SHP77 treated with DMSO at 0.1 percent for 48 hours (cell line): ENCODE measurements at regions not wholly inside any gene's neighbourhood (a gene's known extent, or its start where the extent isn't known, plus 50 kb on each side); places are given as distances from the start of the nearest gene placed in this dataset.
"Not testable (repeated sequence)": the region's sequence is repeated elsewhere in the genome, so short reads cannot be mapped to it uniquely, and the experiment has no call there.

Experiments used
- DNase-seq: peaks from one replicate; lab custom pipeline; 2025; lab: John Stamatoyannopoulos, UW

DNA sequence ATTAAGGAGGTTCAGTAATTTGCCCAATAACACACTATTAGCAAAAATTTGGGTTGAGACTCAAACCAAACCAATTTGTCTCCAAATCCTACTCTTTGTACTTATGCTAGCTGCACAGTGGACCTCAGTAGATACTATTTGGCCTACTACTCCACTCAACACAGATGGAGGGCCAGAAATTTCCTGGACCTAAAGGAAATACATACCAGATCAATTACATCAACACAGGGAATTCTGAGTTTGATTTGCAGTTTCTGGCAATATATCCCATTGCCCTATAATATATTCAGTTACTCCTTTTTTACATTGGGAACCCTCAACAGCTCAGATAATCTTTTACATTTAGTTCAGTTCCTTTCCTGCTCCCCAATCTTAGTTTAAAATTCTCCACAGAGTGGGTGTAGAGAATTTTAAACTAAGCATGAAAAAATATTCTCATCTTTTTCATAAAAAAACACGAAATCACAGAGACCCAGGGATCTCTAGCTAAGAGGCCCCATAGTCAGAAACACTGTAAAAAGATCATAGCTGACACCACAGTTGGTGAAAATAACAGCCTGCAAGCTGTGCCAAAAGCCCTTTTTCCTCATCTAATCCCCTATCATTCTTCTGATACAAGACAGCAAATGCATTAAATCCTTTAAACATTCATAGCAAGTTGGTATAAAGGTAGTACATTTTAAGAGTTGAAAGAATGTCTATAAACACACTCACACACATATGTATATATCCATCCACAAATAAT lies 317.7 kb upstream of the ESRRG start:
- DNase-seq: no peak

DNA sequence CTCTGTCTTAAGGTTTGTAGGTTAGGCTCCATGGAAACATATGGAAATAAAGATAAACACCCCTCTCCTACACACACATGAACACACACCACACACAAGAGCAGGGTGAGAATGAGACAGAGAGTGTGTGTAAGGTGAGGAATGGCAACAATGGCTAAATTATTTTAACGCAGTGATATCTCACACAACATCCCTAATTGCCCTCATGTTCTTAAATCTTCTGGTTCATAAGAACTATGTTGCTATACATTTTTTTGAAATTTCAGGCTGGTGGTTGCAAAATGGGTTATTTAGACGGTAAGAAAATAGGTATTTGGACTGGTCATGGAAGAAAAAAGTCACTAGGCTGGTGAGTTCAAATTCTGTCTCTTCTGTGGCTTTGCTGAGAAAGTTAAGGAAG lies 316.7 kb upstream of the ESRRG start:
- no peak for DNase-seq

DNA sequence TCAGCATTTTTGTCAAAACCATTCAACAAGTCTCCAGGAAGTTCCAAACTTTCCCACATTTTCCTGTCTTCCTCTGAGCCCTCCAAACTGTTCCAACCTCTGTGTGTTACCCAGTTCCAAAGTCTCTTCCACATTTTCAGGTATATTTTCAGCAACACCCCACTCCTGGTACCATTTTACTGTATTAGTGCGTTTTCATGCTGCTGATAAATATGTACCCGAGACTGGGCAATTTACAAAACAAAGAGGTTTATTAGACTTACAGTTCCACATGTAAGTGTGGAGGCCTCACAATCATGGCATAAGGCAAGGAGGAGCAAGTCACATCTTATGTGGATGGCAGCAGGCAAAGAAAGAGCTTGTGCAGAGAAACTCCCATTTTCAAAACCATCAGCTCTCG lies 315.9 kb upstream of the ESRRG start:
- DNase-seq: not testable (repeated sequence)

DNA sequence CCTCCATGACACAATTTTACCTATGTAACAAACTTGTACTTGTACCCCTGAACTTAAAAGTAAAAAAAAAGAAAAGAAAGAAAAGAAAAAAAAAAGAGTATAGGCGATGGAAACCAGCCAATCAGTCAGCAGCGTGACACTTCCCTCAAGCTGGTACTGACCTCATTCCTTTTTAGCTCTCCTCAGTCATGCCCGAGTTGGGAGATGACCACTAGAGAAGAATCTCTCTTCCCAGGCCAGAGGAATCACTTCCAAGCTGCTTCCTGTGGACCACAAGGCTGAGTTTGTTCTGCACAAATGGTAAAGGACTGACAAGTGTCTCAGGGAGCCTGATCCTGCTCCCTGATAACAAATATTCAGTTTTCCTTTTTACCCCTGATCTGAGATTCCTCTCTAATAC lies 313.5 kb upstream of the ESRRG start:
- DNase-seq: no peak

DNA sequence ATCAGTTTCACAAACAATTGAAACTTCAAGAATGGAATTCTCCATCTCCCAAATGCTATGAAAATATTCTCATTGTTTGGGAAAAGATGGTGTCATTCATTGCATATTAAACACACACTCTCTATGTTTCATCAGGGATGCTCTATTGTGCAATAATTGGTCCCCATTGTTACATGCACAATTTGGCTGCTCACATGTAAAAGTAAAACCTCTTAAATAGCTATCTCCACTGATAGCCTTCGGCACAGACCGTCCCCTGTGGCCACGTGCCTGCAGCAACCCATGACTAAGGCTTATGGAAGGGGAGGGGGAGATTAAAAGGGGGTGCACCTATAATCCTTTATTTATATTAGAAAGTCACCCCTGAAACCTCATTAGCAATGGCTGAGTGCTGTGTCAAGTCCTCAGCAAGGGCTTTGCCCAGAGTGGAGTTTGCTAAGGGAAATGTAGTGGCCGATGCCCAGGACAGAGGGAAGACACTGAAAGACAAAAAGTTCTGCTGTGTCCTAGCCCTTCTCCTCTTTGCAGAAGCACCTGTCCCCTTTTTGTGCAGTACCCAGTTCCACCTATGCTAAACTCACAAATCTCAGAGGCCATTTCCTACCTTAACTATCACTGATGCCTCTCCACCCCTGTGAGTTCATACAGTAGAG lies 309.6 kb upstream of the ESRRG start:
- no peak for DNase-seq

DNA sequence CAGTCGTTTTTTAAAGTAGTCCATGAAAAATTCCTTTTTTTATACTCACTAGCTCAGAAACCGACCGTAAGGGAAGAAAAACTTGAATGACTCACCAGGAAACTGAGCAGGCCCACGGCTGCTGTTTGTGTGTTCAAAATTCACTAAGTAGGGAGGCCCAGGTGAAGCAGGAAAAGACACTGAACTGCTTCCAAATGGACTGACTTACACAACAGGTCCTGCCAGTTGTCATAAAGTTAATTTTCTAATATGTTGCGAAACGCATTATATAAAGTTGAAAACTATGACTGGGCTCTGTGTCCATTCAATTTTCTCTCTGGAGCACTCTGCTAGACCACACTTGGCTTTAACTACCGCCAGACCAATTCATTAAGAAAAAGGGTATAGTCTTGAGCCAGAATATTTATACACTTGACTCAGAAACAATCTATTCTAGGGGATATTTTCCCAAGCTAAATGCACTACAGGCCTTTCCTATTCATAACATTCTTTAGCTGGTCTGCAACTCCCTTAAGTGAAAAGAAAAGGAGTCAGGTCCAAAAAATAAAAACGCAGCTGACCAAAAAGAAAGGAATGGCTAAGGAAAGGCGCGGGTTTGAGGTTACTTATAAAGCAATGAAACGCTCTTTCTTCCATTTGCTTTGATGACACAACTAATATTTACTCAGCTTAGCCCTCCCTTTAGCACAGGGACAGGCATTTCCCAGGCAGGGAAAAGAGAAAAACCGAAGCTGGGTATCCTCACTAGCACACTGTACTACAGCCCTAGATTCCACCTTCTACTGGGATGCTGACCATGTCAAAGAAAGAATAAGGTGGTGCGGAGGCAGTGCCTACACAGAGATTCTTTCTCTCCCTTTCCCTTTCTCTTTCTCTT lies 306.3 kb upstream of the ESRRG start:
- DNase-seq: no peak

DNA sequence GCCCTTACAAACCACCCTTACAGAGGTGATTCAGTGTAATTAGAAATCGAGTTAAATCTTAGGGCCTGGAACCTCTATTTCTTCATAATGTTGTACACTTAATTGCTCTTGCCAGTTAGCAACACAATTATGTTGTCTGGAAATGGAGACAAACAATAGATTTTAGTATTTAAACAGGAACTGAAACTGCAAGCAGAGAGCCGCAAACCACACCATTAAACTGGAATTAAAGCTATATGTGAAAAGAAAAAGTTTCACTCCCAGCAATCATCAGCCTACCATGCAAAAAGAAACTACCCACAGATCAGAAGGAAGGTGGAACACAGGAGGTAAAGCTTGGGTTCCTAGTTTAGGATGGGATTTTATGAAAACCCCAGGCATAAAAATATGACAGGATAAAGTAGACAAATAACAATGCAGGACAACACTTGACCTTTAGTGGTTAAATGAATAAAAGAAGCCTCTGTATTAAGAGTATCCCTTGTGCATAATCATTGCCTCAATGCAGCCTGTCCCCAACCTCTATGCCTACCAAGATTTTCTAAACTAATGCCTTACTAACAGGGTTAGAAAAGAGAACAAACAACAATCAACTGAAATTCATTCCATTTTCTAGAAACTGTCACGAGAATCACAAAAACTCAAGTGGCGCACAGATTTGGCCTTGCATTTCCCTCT lies 304.3 kb upstream of the ESRRG start:
- DNase-seq: no peak

DNA sequence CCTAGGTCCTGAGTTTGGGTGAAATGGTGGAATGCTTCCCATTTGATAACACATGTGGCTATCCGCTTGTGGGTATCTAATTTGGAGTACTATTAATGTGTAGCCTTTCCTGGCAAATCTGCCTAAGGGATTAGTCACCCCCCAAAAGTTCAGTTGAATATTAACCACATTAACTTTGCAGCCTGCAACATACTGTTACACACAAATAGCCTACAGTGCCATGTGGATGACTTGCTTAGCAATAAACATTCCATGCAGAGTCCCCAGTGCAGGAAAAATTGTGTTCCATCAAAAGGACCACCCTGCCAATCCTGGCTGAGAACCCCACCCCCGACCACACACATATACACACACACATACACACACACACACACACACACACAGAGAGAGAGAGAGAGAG lies 303.3 kb upstream of the ESRRG start:
- DNase-seq: no peak

DNA sequence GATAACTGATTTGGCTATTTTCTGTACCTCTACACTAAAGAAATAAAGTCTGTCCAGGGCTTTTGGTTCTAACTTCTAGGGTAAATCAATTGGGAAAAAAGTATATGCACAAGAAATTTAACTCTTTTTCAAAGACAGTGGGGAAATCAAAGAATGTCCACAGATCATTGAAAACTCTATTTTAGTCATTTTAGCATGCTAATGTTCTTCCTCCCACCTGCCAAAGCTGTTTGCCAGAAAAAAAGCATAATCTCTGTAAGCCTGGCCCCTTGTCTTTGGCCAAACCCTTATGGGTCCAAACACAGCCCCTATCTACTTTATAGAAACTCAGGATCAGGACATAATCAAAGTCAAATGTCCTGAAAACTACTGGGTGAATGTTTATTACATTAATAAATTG lies 302.2 kb upstream of the ESRRG start:
- no peak for DNase-seq

DNA sequence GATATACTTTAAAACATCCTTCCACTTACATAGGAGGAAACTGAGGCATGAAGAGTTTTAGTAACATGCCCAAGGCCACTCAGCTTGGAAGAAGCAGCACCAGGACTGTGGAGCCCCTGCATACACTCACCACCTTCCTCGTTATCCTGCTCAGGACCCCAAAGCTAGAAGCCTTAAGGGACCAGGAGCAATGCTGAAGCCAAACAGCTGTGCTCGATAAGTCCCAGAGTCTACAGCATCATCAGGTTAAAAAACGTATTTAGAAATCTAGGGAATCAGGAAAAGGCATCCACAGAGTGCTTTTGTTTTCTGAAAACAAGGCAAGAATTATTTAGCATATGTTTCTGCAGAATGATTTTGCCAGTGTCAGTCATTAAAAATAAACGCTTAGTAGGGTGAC lies 301.7 kb upstream of the ESRRG start:
- no peak for DNase-seq

DNA sequence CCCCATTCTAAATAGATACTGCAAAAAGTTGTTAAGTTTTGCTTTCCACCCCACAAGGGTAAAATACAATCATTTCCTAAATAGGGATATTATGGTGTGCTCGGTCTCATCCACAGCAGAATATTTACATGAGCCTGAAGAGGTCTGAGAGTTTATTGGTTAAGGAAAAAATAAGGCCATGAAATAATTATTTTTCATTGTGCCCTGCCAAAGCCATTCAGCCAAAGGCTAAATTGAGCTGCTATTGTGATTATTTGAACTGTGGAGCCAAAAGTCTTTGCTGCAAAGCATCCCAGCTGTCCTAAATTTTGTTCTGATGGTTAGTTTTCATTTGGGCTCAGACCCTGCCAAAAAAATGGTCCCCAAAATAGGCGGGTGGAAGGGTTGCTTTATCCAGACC lies 298.7 kb upstream of the ESRRG start:
- no peak for DNase-seq

DNA sequence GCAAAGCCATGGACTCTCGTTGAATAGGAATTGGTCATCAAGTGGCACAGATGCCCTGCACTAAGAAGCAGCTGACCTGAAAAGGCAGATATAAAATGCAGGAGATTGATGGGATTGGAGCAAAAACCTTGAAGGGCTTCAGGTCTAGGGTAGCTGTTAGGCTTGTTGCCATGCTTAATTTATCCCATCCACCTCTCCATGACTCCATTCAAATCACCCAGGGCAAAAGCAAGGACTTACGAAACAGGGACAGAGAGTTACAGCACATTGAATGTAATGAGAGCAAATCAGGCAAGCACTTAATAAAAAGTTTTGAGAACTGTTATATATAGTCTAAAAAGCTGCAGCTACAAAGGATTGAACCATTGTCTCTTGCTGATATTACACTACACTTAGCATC lies 298.2 kb upstream of the ESRRG start:
- DNase-seq: no peak

DNA sequence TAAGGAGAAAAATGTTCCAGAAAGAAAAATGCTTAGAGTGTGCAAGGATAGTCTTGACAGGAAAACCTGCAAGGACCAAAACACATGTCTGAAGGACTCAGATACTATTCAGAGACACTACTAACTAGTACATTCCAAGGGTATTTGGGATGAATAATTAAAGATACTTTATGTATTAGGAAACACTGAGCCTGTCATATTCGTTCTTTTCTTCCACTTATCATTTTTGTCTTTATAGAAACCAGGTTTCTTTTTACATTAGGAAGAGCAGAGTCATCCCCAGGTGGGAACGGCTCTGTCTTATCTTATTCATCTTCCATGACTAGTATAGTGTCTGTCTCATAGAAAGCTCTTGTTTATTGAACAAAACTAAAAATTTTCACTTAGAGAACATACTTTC lies 296.2 kb upstream of the ESRRG start:
- DNase-seq: no peak

DNA sequence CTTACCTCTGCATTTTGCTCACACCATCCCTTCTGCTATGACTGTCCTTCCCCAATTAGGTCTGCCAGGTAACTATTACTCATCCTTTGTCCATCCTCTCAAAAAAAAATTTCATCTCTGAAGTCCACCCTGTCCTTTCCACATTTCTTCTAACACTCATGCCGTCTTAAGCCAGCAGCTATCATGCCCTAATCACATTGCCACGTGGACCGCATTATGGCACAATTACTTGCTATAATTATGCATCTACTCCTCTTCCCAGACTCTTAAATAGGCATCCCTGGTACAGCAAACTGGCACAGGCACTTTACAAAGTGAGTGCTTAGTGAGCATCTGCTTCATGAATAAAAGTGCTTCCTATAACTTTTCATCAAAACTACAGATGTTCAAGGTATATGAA lies 295.4 kb upstream of the ESRRG start:
- DNase-seq: no peak

DNA sequence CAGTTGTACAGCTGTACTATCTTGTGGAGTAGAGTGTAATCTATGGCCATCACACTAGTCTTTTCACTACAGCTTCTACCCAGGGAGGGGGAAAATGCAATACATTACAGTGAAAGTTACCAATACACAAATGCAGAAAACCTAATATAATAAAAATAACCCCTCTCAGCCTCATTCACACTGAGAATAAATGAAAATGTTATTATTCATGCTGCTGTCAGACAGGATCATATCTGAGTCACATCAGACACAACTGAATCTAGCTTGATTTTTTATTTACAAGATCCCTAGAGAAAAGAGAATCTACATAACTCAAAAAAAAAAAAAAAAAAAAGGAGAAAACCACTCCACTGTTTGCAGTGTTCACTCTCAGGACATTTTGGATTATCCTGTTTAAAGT lies 293.9 kb upstream of the ESRRG start:
- DNase-seq: no peak

DNA sequence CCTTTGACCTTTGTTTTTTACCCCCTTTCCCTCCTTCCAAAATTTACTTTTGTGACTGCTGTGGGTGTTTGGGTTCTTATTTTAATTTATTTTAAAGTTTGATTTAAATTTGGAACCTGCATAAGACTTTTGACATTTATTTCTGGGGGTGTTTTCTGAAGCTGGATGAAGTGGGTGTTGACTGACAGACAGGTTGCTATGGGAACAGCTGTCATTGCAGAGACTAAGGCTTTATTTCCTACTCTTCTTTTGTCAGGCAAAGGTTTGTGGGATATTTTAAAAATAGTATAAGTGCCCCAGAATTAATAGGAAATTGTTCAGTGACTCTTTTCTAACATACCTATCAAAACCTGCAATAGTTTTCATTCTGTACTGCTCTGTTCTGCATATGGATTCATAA lies 290.8 kb upstream of the ESRRG start:
- no peak for DNase-seq

DNA sequence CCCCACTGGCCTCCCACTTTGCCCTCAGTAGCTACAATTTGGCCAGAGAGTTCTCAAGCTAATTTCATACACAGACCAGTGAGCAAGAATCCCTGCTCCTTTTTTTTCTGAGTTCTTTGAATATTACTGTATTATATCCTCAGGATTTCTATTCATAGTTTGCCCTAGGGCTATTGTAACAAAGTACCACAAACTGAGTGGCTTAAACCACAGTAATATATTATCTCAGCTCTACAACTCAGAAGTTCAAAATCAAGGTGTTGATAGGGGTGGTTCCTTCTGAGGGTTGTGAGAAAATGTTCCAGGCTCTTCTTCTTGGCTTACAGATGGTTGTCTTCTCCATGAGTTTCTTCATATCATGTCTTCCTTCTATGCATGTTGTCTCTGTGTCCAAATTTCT lies 289.4 kb upstream of the ESRRG start:
- DNase-seq: no peak

DNA sequence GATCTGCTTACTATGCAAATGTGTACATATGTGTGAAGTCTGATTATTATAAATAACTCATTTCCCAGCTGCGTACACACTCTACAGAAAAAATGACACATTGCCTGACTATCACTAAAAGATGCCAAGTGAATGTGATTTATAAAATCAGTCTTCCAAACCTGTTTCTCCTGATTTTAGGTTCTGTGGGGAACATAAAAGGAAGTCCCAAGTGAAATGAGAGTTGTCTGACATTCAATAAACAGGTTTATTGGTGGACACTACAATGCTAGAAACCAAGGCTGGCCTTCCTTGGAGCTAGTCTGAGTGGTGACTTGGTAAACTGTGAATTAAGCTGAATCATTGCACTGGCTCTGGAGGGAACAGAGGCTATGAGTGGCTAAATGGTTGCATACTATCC lies 287.9 kb upstream of the ESRRG start:
- DNase-seq: no peak

DNA sequence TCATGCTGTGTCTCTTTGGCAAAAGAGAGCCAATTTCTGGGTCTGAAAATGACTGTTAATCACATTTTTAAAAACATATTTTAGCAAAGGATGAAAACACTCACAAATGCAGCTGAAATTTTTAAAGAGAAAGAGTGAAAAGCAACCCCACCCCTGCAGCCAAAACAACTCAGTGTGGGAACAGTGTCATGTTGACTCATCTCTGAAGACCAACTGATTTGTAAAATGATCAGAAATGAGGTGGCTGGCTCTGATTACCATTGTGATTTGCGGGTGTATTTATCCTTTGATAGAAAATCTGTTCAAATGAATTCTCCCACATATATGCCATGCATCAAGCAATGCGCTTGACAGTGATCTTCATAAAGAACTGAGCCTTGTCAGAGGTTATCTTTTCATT lies 287.0 kb upstream of the ESRRG start:
- DNase-seq: no peak

DNA sequence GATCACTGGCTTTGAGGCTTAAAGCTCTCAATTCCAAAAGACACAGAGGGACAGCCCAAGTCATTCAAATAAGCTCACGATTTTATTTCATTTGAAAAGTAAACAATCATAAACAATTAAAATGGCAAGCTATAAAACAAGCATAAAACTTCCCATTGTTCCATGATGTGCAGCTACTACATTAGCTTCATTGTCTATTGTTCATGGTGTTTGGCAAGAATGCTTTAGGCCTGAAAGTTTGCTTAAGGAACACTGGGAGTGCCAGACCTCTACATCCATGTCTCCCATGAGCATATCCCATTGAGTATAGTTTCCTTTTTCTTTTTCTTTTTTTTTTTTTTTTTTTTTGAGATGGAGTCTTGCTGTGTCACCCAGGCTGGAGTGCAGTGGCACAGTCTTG lies 286.1 kb upstream of the ESRRG start:
- no peak for DNase-seq

DNA sequence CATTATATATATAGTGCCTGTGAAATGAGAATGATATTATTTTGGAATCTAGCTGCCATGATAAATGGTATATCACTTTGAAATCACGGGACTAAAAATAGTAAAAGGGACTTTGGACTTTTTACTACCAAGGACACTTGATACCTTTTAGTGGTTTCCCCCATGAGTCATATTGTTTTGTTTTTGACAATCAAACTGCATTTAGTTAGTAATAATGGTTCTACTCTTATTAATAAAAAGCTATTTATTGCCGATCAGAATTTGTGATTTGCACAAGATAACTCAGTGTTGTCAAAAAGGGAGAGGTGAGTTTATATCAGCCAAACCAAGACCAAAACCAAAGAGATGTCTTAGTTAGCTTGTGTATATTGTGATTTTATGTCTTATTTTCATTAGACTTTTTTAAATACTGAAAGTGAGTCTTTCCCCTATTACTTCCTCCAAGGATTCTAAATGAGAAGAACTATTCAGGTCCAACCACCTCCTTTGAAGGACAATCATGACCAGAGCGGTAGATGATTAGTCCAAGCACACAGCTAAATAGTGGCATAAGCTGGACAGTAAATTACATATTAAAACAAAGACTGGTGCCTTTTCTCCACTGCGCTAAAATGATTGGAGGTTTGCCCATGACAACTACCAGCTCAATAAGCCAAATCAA lies 281.7 kb upstream of the ESRRG start:
- no peak for DNase-seq

DNA sequence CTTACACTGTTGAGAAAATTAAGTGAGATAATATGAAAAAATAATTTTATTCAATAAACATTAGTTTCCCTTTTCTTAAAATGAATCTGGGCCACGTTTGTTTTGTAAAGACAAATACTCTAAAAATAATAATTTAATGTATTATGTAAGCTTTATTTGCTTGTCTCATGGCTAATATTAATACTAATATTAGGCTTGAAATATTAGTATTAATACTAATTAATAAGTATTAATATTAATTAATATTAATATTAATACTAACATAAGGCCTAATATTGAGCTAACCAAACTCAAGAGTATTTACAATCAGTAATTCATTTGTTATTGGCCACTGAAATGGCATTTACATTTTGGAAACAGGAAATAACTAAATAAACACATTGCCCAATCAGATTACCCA lies 280.1 kb upstream of the ESRRG start:
- no peak for DNase-seq
